BLaER1 treated with 17β-estradiol and CSF1 and Interleukin-3, amounts not matched to agents 10 nM and 100 nM (cell line): ENCODE measurements at regions not wholly inside any gene's neighbourhood (a gene's known extent, or its start where the extent isn't known, plus 50 kb on each side); places are given as distances from the start of the nearest gene placed in this dataset.
A peak's percentile ranks its signal among the peaks of the same experiment; 100 is the strongest.

ENCODE experiments used
- H3K27ac ChIP-seq, 11 experiments: shearing (Covaris generic); formaldehyde crosslinking; 2 replicates each; pipeline ENCODE4 v1.8.1; 2022
- H3K27me3 ChIP-seq, 11 experiments: shearing (Covaris generic); formaldehyde crosslinking; 2 replicates each; pipeline ENCODE4 v1.8.1; 2022
- H3K36me3 ChIP-seq, 11 experiments: shearing (Covaris generic); formaldehyde crosslinking; 2 replicates each; pipeline ENCODE4 v1.8.1; 2022
- H3K4me1 ChIP-seq, 10 experiments: shearing (Covaris generic); formaldehyde crosslinking; 2 replicates each; pipeline ENCODE4 v1.8.1; 2022
- H3K4me2 ChIP-seq, 11 experiments: shearing (Covaris generic); formaldehyde crosslinking; 2 replicates each; pipeline ENCODE4 v1.8.1; 2022
- H3K4me3 ChIP-seq, 10 experiments: shearing (Covaris generic); formaldehyde crosslinking; 2 replicates each; pipeline ENCODE4 v1.8.1; 2022
- H3K9ac ChIP-seq, 11 experiments: shearing (Covaris generic); formaldehyde crosslinking; 2 replicates each; pipeline ENCODE4 v1.8.1; 2022
- H3K9me3 ChIP-seq, 11 experiments: shearing (Covaris generic); formaldehyde crosslinking; replicated peaks in 1 of 11; 2 replicates each; pipeline ENCODE4 v1.8.1; 2022
- H4K20me1 ChIP-seq, 11 experiments: shearing (Covaris generic); formaldehyde crosslinking; 2 replicates each; pipeline ENCODE4 v1.8.1; 2022
- Cebpa-rat ChIP-seq, 11 experiments: shearing (Covaris generic); IDR thresholded peaks; 2 replicates each; pipeline ENCODE4 v1.8.1; 2022

GRCh38 chr6:146876271-146877151 lies 277.7 kb downstream of the ADGB start:
- Histone ChIP-seq H3K27me3 (no peaks in the 10 kb centered on the region), H3K4me3 (no peak overlapping the region; a peak in 1 of 20 replicates), H3K36me3 (no peaks in the 10 kb centered on the region), H3K4me2 (peak overlapping the region; percentile 28 to 78 (median 51); a peak in 21 of 22 replicates), H4K20me1 (no peaks in the 10 kb centered on the region), H3K4me1 (peaks cover 12 to 41% (median 20%) of the 10 kb centered on the region in 10 experiments), H3K27ac (peak overlapping the region in 9 of 11 experiments; percentile 27 to 78 (median 62); a peak in 18 of 22 replicates), H3K9me3 (no peaks in the 10 kb centered on the region), H3K9ac (peak overlapping the region in 4 of 11 experiments; percentile 21 to 61 (median 32); a peak in 7 of 22 replicates)
- TF ChIP-seq Cebpa-rat (IDR thresholded peaks at IDR 0.05), result no peak

GRCh38 chr6:146878168-146878951 lies 279.6 kb downstream of the ADGB start:
- Histone ChIP-seq H3K27ac (peak overlapping the region in 3 of 11 experiments; percentile 13 to 46 (median 45); a peak in 6 of 22 replicates), H3K4me2 (peak overlapping the region in 4 of 11 experiments; percentile 14 to 64 (median 62); a peak in 8 of 22 replicates), H3K9ac (no peak overlapping the region), H3K9me3 (no peaks in the 10 kb centered on the region), H4K20me1 (no peaks in the 10 kb centered on the region), H3K36me3 (no peaks in the 10 kb centered on the region), H3K27me3 (no peaks in the 10 kb centered on the region), H3K4me1 (peaks cover 12 to 41% (median 20%) of the 10 kb centered on the region in 10 experiments), H3K4me3 (no peak overlapping the region)
- TF ChIP-seq Cebpa-rat (IDR thresholded peaks at IDR 0.05), result no peak

DNA sequence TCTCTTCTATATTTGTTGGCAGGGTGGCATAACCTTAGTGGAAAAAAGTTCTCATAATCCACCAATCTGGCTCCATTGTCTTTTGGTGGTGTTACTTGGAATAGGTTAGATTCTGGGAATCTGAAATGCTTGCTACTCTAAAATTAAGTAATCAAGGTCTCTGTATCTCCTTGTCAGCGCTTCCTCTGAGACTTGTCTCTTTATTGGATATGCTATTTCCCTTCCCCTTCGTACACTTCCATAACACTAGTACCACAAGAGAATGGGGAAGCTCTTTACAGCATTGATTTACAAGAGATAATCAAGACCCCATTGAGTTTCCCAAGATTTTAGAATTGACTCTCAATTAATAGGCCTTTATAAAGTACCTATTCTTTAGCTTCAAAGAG lies 280.2 kb downstream of the ADGB start:
- Histone ChIP-seq H3K4me3 (no peak overlapping the region), H3K9ac (no peak overlapping the region), H3K27ac (peak overlapping the region in 3 of 11 experiments; percentile 13 to 46 (median 45); a peak in 6 of 22 replicates), H3K4me1 (peaks cover 12 to 41% (median 20%) of the 10 kb centered on the region in 10 experiments), H4K20me1 (no peaks in the 10 kb centered on the region), H3K9me3 (peaks cover 0 to 4% (median 0%) of the 10 kb centered on the region in 11 experiments; a peak in 2 of 22 replicates), H3K36me3 (no peaks in the 10 kb centered on the region), H3K27me3 (no peaks in the 10 kb centered on the region), H3K4me2 (peak overlapping the region in 4 of 11 experiments; percentile 14 to 62 (median 60); a peak in 8 of 22 replicates)
- no peak for TF ChIP-seq Cebpa-rat (IDR thresholded peaks at IDR 0.05)

DNA sequence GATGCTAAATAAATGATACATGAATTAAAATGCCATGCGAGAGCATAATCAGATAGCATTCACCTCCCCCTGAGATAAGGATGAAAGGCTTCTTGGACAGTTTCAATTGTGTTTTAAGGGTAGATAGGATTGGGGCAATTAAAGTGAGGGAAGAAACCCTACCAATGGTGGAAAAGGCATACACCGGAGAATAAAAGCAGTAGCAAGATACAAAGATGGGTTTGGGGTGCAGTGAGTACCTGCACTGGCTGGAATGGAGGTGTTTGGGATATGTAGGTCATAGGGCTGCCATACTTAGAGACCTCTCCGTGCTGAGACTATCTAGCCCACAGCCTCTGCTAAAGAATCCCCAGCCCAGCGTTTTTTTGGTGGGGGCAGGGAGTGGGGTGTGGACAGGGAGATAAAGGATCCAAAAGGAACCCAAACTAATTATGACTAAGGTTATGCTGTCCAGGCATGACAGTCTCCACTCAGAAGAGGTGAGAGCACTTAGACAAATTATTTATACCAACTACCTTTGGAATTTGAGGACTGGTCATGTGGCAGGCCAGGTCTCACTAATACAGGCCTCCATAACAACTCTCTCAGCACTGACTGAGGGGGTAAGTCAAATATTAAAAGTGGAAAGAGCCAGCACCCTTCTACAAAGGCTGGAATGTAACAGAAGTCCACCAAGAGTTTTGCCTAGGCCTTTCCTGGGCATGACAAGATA lies 280.8 kb downstream of the ADGB start:
- TF ChIP-seq Cebpa-rat (IDR thresholded peaks at IDR 0.05), result no peak
- no peak overlapping the region for H3K27ac ChIP-seq
- no peaks in the 10 kb centered on the region for H3K27me3 ChIP-seq
- H3K4me2 ChIP-seq, result peak overlapping the region in 4 of 11 experiments; percentile 14 to 62 (median 60); a peak in 7 of 22 replicates
- no peaks in the 10 kb centered on the region for H4K20me1 ChIP-seq
- H3K4me1 ChIP-seq, result peaks cover 12 to 41% (median 20%) of the 10 kb centered on the region in 10 experiments
- peaks cover 0 to 8% (median 0%) of the 10 kb centered on the region in 11 experiments; a peak in 2 of 22 replicates for H3K9me3 ChIP-seq
- H3K4me3 ChIP-seq, result no peak overlapping the region
- H3K36me3 ChIP-seq, result no peaks in the 10 kb centered on the region
- no peak overlapping the region for H3K9ac ChIP-seq

GRCh38 chr6:146881228-146882181 lies 282.7 kb downstream of the ADGB start:
- Histone ChIP-seq H3K4me1 (peaks cover 5 to 31% (median 11%) of the 10 kb centered on the region in 10 experiments; a peak in 19 of 20 replicates), H3K4me3 (no peak overlapping the region), H3K4me2 (no peak overlapping the region), H3K9ac (no peak overlapping the region), H3K36me3 (no peaks in the 10 kb centered on the region), H3K27me3 (no peaks in the 10 kb centered on the region), H4K20me1 (no peaks in the 10 kb centered on the region), H3K9me3 (peaks cover 0 to 8% (median 0%) of the 10 kb centered on the region in 11 experiments; a peak in 2 of 22 replicates), H3K27ac (no peak overlapping the region)
- no peak for TF ChIP-seq Cebpa-rat (IDR thresholded peaks at IDR 0.05)

DNA sequence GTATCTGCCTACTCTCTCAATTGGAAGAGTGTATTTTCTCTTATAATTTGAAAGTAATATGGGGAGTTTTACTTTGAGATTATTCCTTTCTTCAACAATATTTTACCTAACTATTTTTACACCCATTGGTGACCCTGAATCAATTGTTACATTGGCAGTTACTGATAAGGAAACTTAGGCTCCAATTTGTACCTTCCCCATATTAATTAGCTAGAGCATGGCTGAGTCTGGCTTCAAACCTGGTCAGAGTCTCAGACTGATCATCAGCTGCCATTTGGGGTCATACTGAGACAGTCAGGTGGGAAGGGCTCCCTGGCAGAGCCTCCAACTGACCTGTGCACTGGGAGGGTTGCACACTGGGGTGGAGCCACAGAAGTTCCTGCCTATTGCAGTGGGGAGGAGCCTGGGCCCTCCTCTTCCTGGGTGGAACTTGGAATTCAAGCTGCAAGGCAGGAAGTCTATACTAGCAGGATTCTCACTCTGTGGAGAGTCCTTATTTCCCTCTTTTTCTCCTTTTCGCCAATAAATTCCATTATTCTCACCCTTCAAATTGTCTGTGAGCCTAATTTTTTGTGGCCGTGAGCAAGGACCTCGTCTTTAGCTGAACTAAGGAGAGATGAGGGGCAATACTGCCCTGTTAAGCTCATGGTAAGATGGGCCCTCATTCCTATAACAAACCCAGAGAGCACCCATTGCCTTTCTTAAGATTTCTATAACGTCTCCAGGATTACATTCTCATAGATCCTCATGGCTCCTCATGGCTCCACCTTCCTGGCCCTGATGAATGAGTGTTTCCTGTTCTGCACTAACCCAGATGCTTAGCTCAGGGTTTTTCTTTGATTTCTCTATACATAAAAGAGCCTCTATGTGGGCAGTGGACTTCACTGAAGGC lies 285.1 kb downstream of the ADGB start:
- H3K27ac ChIP-seq, result no peak overlapping the region
- TF ChIP-seq Cebpa-rat (IDR thresholded peaks at IDR 0.05), result no peak
- H3K9ac ChIP-seq, result no peak overlapping the region
- H4K20me1 ChIP-seq, result no peaks in the 10 kb centered on the region
- peaks cover 0 to 8% (median 0%) of the 10 kb centered on the region in 11 experiments; a peak in 2 of 22 replicates for H3K9me3 ChIP-seq
- no peaks in the 10 kb centered on the region for H3K27me3 ChIP-seq
- H3K4me1 ChIP-seq, result peaks cover 0 to 17% (median under 1%) of the 10 kb centered on the region in 10 experiments; a peak in 6 of 20 replicates
- no peak overlapping the region for H3K4me3 ChIP-seq
- no peaks in the 10 kb centered on the region for H3K36me3 ChIP-seq
- 0 out of 22 replicates have a peak overlapping the region, but pooled peaks of 1 of the 11 experiments have one; percentile 5 for H3K4me2 ChIP-seq

DNA sequence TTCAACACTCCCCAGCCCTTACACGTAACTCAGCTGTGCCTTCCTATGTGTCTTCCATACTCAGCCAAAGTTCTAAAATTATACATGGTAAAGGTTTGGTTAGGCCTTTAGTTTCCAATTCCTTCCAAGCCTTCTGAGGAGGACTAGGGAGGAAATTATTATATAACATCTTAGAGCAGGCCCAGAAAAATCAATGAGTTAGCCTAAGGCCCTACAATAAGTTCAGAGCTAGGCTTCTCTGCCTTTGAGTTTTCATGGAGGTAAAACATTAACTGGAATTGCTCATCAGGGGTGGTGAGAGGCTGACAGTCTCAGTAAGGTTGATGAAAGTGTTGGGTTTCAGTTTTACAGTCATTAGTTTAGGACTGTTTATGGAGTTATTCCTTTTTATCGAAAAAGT lies 286.0 kb downstream of the ADGB start:
- Histone ChIP-seq H4K20me1 (no peaks in the 10 kb centered on the region), H3K4me1 (peaks cover 0 to 9% (median 0%) of the 10 kb centered on the region in 10 experiments; a peak in 3 of 20 replicates), H3K9me3 (peaks cover 0 to 8% (median 0%) of the 10 kb centered on the region in 11 experiments; a peak in 2 of 22 replicates), H3K27me3 (no peaks in the 10 kb centered on the region), H3K4me3 (no peak overlapping the region), H3K36me3 (no peaks in the 10 kb centered on the region), H3K27ac (no peak overlapping the region), H3K9ac (no peak overlapping the region), H3K4me2 (no peak overlapping the region)
- no peak for TF ChIP-seq Cebpa-rat (IDR thresholded peaks at IDR 0.05)
